PFSK-1 (cell line): ENCODE measurements at regions not wholly inside any gene's neighbourhood (a gene's known extent, or its start where the extent isn't known, plus 50 kb on each side); places are given as distances from the start of the nearest gene placed in this dataset.

ENCODE experiments used
- FOXP2 ChIP-seq: optimal IDR thresholded peaks from 2 replicates; pipeline ENCODE3; 2011; ENCODE audit warnings: borderline replicate concordance, control low read depth, inconsistent platforms; ENCODE audit not compliant: insufficient read depth; ENCODE audit errors: extremely low read length, extremely low read depth
- POLR2AphosphoS5 ChIP-seq: IDR thresholded peaks from 2 replicates; pipeline ENCODE4 v1.6.1; 2012; ENCODE audit warnings: low read depth, mild to moderate bottlenecking, control low read depth, low read length, moderate library complexity
- SIN3A ChIP-seq: IDR thresholded peaks from 2 replicates; pipeline ENCODE4 v1.6.1; 2012; ENCODE audit warnings: mild to moderate bottlenecking, low read length, moderate library complexity, borderline replicate concordance; ENCODE audit not compliant: insufficient read depth
- TAF1 ChIP-seq: IDR thresholded peaks from 2 replicates; pipeline ENCODE4 v1.6.1; 2012; ENCODE audit warnings: low read length, control low read depth, borderline replicate concordance; ENCODE audit not compliant: insufficient read depth
- TF ChIP-seq, protein P1 (sequence below), 2 experiments: IDR thresholded peaks; 2 replicates each; pipeline versions ENCODE4 v1.6.1 to v1.8.0; 2011 to 2012; ENCODE audit warnings: low read depth in 2 of 2, low read length in 2 of 2, control low read depth in 1 of 2, inconsistent platforms in 1 of 2, mild to moderate bottlenecking in 1 of 2, moderate library complexity in 1 of 2; ENCODE audit not compliant: insufficient read depth in 1 of 2

DNA sequence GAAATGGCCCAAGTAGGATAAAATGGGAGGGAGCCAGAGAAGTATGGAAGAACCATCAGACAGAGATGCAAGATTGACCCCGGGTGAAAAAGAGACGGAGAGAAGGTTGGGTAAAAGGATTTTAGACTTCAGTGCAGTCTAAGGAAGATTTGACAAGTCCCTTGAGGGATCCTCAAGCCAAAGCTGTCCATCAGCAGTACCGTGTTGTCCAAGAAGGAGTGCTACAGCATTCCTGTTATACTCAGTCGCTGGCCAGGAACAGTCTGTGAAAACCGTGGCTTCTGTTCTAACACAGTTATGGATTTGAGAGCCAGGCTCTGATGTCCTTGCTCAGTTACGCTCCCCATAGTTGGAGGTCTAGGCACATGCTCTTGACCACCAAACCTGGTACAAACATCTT lies 383.9 kb upstream of the DAB2 start:
- TF ChIP-seq TAF1 (no peak), SIN3A (no peak), POLR2AphosphoS5 (no peak), FOXP2 (no peak)
- TF ChIP-seq, protein P1, sequence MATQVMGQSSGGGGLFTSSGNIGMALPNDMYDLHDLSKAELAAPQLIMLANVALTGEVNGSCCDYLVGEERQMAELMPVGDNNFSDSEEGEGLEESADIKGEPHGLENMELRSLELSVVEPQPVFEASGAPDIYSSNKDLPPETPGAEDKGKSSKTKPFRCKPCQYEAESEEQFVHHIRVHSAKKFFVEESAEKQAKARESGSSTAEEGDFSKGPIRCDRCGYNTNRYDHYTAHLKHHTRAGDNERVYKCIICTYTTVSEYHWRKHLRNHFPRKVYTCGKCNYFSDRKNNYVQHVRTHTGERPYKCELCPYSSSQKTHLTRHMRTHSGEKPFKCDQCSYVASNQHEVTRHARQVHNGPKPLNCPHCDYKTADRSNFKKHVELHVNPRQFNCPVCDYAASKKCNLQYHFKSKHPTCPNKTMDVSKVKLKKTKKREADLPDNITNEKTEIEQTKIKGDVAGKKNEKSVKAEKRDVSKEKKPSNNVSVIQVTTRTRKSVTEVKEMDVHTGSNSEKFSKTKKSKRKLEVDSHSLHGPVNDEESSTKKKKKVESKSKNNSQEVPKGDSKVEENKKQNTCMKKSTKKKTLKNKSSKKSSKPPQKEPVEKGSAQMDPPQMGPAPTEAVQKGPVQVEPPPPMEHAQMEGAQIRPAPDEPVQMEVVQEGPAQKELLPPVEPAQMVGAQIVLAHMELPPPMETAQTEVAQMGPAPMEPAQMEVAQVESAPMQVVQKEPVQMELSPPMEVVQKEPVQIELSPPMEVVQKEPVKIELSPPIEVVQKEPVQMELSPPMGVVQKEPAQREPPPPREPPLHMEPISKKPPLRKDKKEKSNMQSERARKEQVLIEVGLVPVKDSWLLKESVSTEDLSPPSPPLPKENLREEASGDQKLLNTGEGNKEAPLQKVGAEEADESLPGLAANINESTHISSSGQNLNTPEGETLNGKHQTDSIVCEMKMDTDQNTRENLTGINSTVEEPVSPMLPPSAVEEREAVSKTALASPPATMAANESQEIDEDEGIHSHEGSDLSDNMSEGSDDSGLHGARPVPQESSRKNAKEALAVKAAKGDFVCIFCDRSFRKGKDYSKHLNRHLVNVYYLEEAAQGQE (IDR thresholded peaks at IDR 0.05; ENCODE audit: insufficient read depth in 1 of 2, low read depth in 2 of 2, low read length in 2 of 2): no peak

DNA sequence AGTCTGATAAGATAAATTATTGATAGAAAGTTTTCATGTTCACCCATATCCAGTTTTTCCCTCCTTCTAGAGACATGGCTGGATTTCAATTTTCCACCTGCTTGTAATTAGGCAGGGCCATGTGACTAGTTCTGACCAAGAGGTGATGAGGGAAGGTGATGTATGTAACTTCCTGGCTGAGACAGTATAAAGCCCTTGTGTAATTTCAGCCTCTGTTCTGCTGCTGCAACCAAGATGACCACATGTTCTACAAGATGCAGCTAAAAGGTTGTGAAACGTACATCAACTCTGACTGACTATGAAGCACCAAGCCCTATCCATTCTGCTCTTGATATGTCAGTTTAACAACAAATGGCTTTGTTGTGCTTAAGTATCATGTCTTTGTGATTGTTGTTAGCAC lies 376.5 kb upstream of the DAB2 start:
- TF ChIP-seq, protein P1 (IDR thresholded peaks at IDR 0.05; ENCODE audit: insufficient read depth in 1 of 2, low read depth in 2 of 2, low read length in 2 of 2): no peak
- no peak for TF ChIP-seq POLR2AphosphoS5
- TF ChIP-seq FOXP2: no peak
- no peak for TF ChIP-seq TAF1
- no peak for TF ChIP-seq SIN3A

DNA sequence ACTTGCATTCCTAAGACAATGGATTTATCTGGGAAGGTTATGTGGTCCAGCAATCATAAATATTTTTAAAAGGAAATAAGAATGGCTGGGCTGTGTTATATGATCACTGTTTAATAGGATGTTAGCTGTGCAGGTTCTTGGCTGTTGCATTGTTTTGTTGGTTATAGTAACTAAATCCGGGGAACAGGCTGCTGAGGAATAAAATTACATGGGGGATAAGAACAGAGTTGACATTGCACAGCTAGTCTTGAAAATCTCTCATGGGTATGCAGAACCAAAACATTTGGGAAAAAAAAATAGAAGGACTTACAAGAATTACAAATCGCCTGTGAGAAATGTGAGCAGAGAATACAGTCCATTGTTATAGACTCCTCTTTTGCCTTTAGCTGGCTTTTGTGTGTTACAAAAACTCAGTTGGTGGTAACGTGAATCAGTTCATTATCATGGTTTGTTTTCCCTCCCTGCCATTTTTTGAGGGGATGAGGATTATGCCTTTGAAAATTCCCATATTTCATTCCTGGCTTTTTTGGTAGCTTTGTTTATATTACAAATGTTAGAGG lies 375.3 kb upstream of the DAB2 start:
- no peak for TF ChIP-seq FOXP2
- no peak for TF ChIP-seq SIN3A
- no peak for TF ChIP-seq TAF1
- no peak for TF ChIP-seq POLR2AphosphoS5
- TF ChIP-seq, protein P1 (IDR thresholded peaks at IDR 0.05; ENCODE audit: insufficient read depth in 1 of 2, low read depth in 2 of 2, low read length in 2 of 2): no peak

GRCh38 chr5:39799242-39799641 lies 374.5 kb upstream of the DAB2 start:
- TF ChIP-seq TAF1: no peak
- no peak for TF ChIP-seq FOXP2
- no peak for TF ChIP-seq POLR2AphosphoS5
- TF ChIP-seq, protein P1 (IDR thresholded peaks at IDR 0.05; ENCODE audit: insufficient read depth in 1 of 2, low read depth in 2 of 2, low read length in 2 of 2): no peak
- TF ChIP-seq SIN3A: no peak
